ENCODE measurements at regions not wholly inside any gene's neighbourhood (a gene's known extent, or its start where the extent isn't known, plus 50 kb on each side); places are given as distances from the start of the nearest gene placed in this dataset.

- TF ChIP-seq RAD21 (IDR thresholded peaks at IDR 0.05; ENCODE audit: low read length), result no peak
These were observed 81.6 kb downstream of the HHIPL2 start (continued) for GRCh38 chr1:222466150-222466865.

- peak overlapping the region; percentile 88 for H2AFZ ChIP-seq (ENCODE audit: low read depth)
- H3K79me2 ChIP-seq (ENCODE audit: insufficient read depth), result no peaks in the 10 kb centered on the region
- POLR2A ChIA-PET, result interaction anchor here (0.8 to 2.1 kb wide), 6 partner anchors 81 to 248 kb away, joined by 3 to 9 read pairs (median 4); partner anchors contain the start of gene TAF1A
- TF ChIP-seq TEAD4 (IDR thresholded peaks at IDR 0.05; ENCODE audit: borderline replicate concordance, insufficient read depth) (no peak), PBX3 (IDR thresholded peaks at IDR 0.05) (no peak), TCF12 (IDR thresholded peaks at IDR 0.05) (peak; percentile 88), MEF2A (IDR thresholded peaks at IDR 0.05; ENCODE audit: borderline replicate concordance, low read depth) (no peak), ELF1 (IDR thresholded peaks at IDR 0.05) (no peak), YY1 (IDR thresholded peaks at IDR 0.05; ENCODE audit: low read depth) (peak; percentile 52; the same call in 1 of the 2 replicates), USF2 (IDR thresholded peaks at IDR 0.05; ENCODE audit: borderline replicate concordance, low read depth, low read length) (peak; percentile 17; the same call in 1 of the 2 replicates), CTCF (IDR thresholded peaks at IDR 0.05) (peak; percentile 97), GATA2 (CRISPR knock-in tag; IDR thresholded peaks at IDR 0.05) (no peak), REST (IDR thresholded peaks at IDR 0.05; ENCODE audit: low read depth, low read length) (peak; percentile 42; the same call in 1 of the 2 replicates), RFX5 (IDR thresholded peaks at IDR 0.05; ENCODE audit: low read length) (no peak), MXI1 (IDR thresholded peaks at IDR 0.05; ENCODE audit: low read depth, low read length) (peak; percentile 100), EP300 (IDR thresholded peaks at IDR 0.05; ENCODE audit: borderline replicate concordance in 1 of 2, low read depth in 1 of 2, low read length in 1 of 2) (no peak; a peak in 1 of 4 replicates), RCOR1 (IDR thresholded peaks at IDR 0.05; ENCODE audit: low read length) (peak; percentile 67; the same call in 1 of the 2 replicates), SIN3A (IDR thresholded peaks at IDR 0.05; ENCODE audit: borderline replicate concordance, low read depth, low read length) (peak; percentile 77; the same call in 1 of the 2 replicates), FOSL2 (IDR thresholded peaks at IDR 0.05; ENCODE audit: borderline replicate concordance, low read depth) (peak; percentile 4; the same call in 1 of the 2 replicates), NFIC (IDR thresholded peaks at IDR 0.05; ENCODE audit: borderline replicate concordance) (peak; percentile 29), FOXJ3 (CRISPR knock-in tag; IDR thresholded peaks at IDR 0.05) (no peak), GABPA (IDR thresholded peaks at IDR 0.05; ENCODE audit: low read depth) (peak; percentile 27; the same call in 1 of the 2 replicates), FOXM1 (IDR thresholded peaks at IDR 0.05; ENCODE audit: low read depth) (no peak)
These were observed 82.5 kb downstream of the HHIPL2 start for GRCh38 chr1:222465211-222466041.

More at GRCh38 chr1:222465211-222466041, 82.5 kb downstream of the HHIPL2 start:
- Histone ChIP-seq H3K27ac (ENCODE audit: low read depth in 2 of 2, low read length in 1 of 2) (peak overlapping the region; percentile 94 to 97), H3K4me1 (ENCODE audit: control insufficient read depth in 1 of 2, insufficient read depth in 2 of 2, low read depth in 1 of 2, low read length in 1 of 2) (peaks cover 0 to 4% of the 10 kb centered on the region in 2 experiments; a peak in 2 of 4 replicates), H3K4me2 (peak overlapping the region; percentile 79), H3K9me2 (no peaks in the 10 kb centered on the region), H3K9me3 (no peaks in the 10 kb centered on the region), H3K4me3 (ENCODE audit: low read depth in 2 of 2, low read length in 1 of 2) (peak overlapping the region; percentile 64 to 65), H3K9ac (peak overlapping the region; percentile 78), H3F3A (replicated peaks; ENCODE audit: insufficient read depth) (peaks cover 3% of the 10 kb centered on the region), H4K20me1 (ENCODE audit: insufficient read depth) (no peaks in the 10 kb centered on the region), H3K27me3 (ENCODE audit: insufficient read depth) (no peaks in the 10 kb centered on the region), H3K36me3 (replicated peaks in 1 of 2; ENCODE audit: control insufficient read depth in 1 of 2, insufficient read depth in 2 of 2, low read length in 1 of 2) (no peaks in the 10 kb centered on the region)
- DNase-seq, result peak; percentile 96
- CTCF ChIA-PET, result interaction anchor here (0.6 to 4.2 kb wide), 54 partner anchors 8 to 1377 kb away, joined by 3 to 69 read pairs (median 4); partner anchors contain the start of genes MIA3 and TAF1A
- 11% methylated on average over 13 of the region's 46 CpGs for WGBS (ENCODE audit: low lambda C conversion rate)
